ENCODE measurements at regions not wholly inside any gene's neighbourhood (a gene's known extent, or its start where the extent isn't known, plus 50 kb on each side); places are given as distances from the start of the nearest gene placed in this dataset.
"Not testable (repeated sequence)": the region's sequence is repeated elsewhere in the genome, so short reads cannot be mapped to it uniquely, and the experiment has no call there.

DNA sequence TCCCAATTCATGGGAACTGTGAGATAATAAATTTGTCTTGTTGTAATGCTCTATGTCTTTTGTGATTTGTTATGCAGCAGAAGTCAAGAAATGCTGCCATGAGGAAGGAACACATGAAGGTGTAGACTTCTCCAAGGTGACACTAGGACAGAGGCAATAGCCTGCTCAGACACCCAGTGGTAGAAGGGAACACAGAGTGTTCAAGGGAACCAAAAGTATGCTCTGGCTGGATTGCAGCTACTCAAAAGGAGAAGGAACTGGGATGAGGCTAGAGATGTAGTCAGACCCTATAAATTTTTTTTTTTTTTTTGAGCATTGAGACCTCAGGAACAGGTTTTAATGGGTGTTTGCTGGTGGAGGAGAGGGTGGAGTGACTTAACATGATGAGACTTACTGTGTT lies 232.5 kb downstream of the PARP8 start:
- TF ChIP-seq, protein P1, sequence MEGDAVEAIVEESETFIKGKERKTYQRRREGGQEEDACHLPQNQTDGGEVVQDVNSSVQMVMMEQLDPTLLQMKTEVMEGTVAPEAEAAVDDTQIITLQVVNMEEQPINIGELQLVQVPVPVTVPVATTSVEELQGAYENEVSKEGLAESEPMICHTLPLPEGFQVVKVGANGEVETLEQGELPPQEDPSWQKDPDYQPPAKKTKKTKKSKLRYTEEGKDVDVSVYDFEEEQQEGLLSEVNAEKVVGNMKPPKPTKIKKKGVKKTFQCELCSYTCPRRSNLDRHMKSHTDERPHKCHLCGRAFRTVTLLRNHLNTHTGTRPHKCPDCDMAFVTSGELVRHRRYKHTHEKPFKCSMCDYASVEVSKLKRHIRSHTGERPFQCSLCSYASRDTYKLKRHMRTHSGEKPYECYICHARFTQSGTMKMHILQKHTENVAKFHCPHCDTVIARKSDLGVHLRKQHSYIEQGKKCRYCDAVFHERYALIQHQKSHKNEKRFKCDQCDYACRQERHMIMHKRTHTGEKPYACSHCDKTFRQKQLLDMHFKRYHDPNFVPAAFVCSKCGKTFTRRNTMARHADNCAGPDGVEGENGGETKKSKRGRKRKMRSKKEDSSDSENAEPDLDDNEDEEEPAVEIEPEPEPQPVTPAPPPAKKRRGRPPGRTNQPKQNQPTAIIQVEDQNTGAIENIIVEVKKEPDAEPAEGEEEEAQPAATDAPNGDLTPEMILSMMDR (IDR thresholded peaks at IDR 0.05; ENCODE audit: borderline replicate concordance, control extremely low read depth, extremely low read depth, insufficient read depth, missing control alignments): no peak

DNA sequence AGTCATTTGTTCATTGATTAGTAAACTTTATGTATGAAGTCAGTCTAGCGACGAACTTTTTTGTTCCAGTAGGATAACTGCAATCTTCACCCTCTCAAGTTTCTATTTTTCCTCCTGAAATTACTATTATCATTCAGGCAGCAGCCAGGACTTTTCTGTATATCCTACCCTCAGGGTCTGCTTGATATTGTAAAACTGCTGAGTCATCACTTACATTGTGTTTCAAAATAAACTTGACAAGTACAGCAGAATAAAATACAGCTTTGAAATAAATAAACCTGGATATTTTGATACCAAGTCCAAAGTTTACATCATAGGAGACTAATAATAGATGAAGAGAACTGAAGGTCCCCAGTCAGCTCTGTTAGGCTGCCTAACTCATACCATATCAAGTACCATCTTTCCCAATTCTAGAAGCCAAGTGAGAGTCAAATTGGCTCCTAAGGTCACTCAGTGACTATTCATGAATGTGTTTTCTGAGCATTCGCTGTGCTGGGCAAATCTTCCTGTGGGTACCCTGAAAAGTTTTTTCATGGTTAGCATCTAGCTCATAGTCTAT lies 234.6 kb downstream of the PARP8 start:
- TF ChIP-seq, protein P1 (IDR thresholded peaks at IDR 0.05; ENCODE audit: borderline replicate concordance, control extremely low read depth, extremely low read depth, insufficient read depth, missing control alignments): no peak
- DNase-seq (ENCODE audit: low spot score): no peak
- in situ Hi-C loops (cut with MboI; ENCODE audit: low sequenced_read_pairs, unreplicated experiment): no loop called here

More for the DNA sequence above, 232.5 kb downstream of the PARP8 start:
- no peak for DNase-seq (ENCODE audit: low spot score)
- in situ Hi-C loops (cut with MboI; ENCODE audit: low sequenced_read_pairs, unreplicated experiment): no loop called here

DNA sequence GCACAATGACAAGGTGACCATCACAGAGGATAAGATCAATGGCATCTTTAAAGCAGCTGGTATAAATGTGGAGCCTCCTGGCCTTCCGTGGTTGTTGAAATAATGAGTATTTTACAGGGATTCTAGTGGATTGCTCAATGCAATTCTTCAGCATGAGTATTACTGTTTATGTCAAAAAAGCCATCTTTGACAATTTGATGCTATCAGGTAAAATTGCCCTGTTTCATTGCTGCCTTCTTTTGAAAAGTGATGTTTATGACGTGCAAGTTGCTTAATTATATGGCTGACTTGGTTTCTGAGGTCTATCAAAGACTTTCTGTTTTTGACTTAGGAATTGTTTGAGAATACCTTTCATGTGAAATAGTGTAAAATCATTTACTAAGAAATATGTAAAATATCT lies 237.2 kb downstream of the PARP8 start:
- TF ChIP-seq, protein P1 (IDR thresholded peaks at IDR 0.05; ENCODE audit: borderline replicate concordance, control extremely low read depth, extremely low read depth, insufficient read depth, missing control alignments): no peak
- in situ Hi-C loops (cut with MboI; ENCODE audit: low sequenced_read_pairs, unreplicated experiment): no loop called here
- DNase-seq (ENCODE audit: low spot score): no peak

DNA sequence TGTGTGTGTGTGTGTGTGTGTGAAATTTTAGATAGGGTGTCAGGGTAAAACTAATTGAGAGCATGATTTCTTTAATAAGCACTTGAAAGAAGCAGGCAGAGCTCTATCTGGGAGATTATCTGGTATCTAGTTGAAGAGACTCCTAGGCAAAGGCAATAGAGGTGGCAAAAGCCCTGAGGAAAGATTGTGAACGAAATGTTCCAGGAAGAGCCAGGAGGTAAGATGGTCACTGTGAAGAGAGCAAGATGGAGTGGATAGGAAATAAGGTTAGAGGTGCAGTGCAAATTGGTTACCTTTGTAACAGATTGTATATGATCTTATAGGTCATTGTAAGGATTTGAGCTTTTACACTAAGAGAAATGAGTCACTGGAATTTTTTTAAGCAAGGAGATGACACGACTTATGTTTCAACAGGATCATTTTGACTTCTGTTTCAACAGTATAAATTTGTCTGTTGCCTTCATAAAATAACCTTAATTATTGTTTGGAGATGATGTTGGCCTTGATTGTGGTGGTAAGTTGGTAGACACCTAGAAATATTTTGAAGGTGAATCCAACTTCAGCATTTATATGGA lies 239.6 kb downstream of the PARP8 start:
- in situ Hi-C loops (cut with MboI; ENCODE audit: low sequenced_read_pairs, unreplicated experiment): no loop called here
- TF ChIP-seq, protein P1 (IDR thresholded peaks at IDR 0.05; ENCODE audit: borderline replicate concordance, control extremely low read depth, extremely low read depth, insufficient read depth, missing control alignments): no peak

DNA sequence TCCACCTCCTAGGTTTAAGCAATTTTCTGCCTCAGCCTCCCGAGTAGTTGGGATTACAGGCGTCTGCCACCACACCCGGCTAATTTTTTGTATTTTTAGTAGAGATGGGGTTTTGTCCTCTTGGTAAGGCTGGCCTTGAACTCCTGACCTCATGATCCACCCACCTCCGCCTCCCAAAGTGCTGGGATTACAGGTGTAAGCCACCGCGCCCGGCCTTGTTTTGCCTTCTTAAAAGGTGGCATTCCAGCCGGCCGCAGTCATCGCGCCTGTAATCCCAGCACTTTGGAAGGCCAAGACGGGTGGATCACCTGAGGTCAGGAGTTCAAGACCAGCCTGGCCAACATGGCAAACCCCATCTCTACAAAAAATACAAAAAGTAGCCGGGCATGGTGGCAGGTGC lies 253.7 kb downstream of the PARP8 start:
- in situ Hi-C loops (cut with MboI; ENCODE audit: low sequenced_read_pairs, unreplicated experiment); DNase-seq (ENCODE audit: low spot score): not testable (repeated sequence)

More for the DNA sequence above, 239.6 kb downstream of the PARP8 start:
- DNase-seq (ENCODE audit: low spot score): no peak

DNA sequence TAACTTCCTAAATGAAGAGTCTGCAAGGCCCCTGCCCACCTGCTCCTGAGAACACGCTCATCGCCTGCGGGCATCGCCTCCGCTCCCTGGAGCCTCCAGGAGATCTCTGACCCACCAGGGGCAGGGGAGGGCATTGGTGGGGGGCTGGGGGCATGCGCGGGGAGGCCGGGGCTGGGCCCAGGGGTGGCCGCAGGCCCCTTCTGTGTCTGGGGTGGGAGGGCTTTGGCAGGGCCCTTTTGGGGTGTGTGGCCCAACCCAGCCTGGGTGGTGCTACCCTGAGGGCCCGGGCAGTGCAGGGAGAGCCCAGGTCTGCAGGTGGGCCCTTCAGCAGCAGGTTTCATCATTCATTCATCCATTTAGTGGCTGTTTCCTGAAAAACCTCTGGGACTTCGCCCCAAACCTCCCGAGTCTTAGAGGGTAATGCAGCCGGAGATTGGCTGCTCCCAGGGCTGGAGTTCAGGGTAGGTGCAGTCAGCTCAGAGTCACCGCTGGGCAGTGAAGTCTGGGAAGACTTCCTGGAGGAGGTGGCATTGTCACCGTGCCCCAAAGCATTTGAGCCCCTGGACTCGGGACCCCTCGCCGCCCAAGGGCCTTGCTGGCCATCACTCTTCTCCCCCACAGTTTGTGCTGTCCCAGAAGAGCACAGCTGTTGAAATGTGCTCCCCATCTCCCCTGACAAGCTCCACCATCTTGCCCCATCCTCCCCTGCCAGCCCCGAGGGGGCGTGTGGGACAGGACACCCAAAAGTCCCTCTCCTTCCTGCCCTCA lies 255.1 kb downstream of the PARP8 start:
- in situ Hi-C loops (cut with MboI; ENCODE audit: low sequenced_read_pairs, unreplicated experiment): no loop called here
- DNase-seq (ENCODE audit: low spot score): no peak
- TF ChIP-seq, protein P1 (IDR thresholded peaks at IDR 0.05; ENCODE audit: borderline replicate concordance, control extremely low read depth, extremely low read depth, insufficient read depth, missing control alignments): no peak

DNA sequence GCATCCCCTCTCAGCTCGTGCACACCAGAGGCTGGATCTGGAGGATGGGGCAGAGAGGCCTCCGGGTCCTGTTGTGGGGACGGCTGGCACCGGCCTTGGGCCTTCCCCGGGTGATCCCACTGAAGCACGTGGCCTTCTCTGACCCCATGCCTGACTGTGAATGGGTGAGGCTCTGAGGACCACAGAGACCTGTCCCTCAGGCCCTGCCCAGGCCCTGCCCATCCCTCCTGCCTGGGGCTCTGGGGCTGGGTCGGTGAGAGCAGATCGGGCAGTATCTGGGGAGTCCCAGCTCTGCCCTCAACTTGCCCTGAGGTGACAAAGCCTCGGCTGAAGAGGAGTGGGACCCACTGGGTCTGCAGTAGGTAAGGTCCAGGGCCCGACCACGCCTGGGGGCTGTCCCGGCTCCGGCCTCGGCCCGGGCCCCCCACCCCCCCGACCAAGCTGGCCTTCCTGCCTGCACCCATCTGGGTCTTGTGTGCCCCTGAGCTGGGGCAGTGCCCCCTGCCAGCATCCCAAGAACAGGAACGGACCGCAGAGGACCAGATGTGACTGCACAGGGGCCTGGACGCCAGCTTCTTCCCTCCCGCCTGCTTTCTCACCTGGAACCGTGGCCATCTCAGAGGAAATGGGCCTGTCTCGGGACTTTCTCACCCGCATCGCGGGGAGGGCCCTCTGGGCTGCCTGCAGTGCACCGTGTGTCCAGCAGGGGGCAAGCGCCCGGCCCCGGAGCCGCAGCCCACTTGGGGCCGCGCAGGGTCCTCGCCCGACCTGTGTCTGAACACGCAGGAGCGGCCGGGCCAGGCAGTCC lies 255.9 kb downstream of the PARP8 start:
- in situ Hi-C loops (cut with MboI; ENCODE audit: low sequenced_read_pairs, unreplicated experiment): not testable (repeated sequence)
- DNase-seq (ENCODE audit: low spot score): peak; percentile 60
